ENCODE measurements at regions not wholly inside any gene's neighbourhood (a gene's known extent, or its start where the extent isn't known, plus 50 kb on each side); places are given as distances from the start of the nearest gene placed in this dataset.
"Not testable (repeated sequence)": the region's sequence is repeated elsewhere in the genome, so short reads cannot be mapped to it uniquely, and the experiment has no call there.

- H3K9me3 ChIP-seq (ENCODE audit: low read length), result no peaks in the 10 kb centered on the region
- H3K4me2 ChIP-seq (ENCODE audit: low read length), result no peak overlapping the region
- TF ChIP-seq CTCF (IDR thresholded peaks at IDR 0.05; ENCODE audit: low read length) (no peak), EZH2 (IDR thresholded peaks at IDR 0.05; ENCODE audit: borderline replicate concordance, low read length) (no peak)
Measured at GRCh38 chr13:109315481-109315880, 470.9 kb downstream of the IRS2 start.

GRCh38 chr13:109314101-109314500 is 472.3 kb downstream of the IRS2 start:
- no peak overlapping the region for H3K4me2 ChIP-seq (ENCODE audit: low read length)
- no peaks in the 10 kb centered on the region for H4K20me1 ChIP-seq (ENCODE audit: insufficient read depth, low read length)
- no peaks in the 10 kb centered on the region for H3K79me2 ChIP-seq (ENCODE audit: insufficient read depth, low read length)

More at GRCh38 chr13:109315481-109315880, 470.9 kb downstream of the IRS2 start:
- Histone ChIP-seq H3F3A (ENCODE audit: insufficient read depth, low read length) (no peaks in the 10 kb centered on the region), H3K4me1 (ENCODE audit: insufficient read depth, low read length, severe bottlenecking) (no peaks in the 10 kb centered on the region), H3K36me3 (ENCODE audit: insufficient read depth, low read length) (no peaks in the 10 kb centered on the region), H3K4me3 (ENCODE audit: low read depth, low read length, poor library complexity, severe bottlenecking) (no peak overlapping the region), H3K9ac (ENCODE audit: low read length) (no peak overlapping the region), H3K79me2 (ENCODE audit: insufficient read depth, low read length) (no peaks in the 10 kb centered on the region), H2AFZ (ENCODE audit: low read length) (no peak overlapping the region), H3K9me2 (ENCODE audit: low read depth, low read length) (no peaks in the 10 kb centered on the region), H4K20me1 (ENCODE audit: insufficient read depth, low read length) (no peaks in the 10 kb centered on the region), H3K27me3 (ENCODE audit: insufficient read depth, low read length) (no peaks in the 10 kb centered on the region), H3K27ac (ENCODE audit: low read depth, low read length, poor library complexity, severe bottlenecking) (no peak overlapping the region)

GRCh38 chr13:109312399-109312798 is 474.0 kb downstream of the IRS2 start:
- Histone ChIP-seq H3K36me3 (ENCODE audit: insufficient read depth, low read length) (no peaks in the 10 kb centered on the region), H4K20me1 (ENCODE audit: insufficient read depth, low read length) (no peaks in the 10 kb centered on the region), H3F3A (ENCODE audit: insufficient read depth, low read length) (no peaks in the 10 kb centered on the region), H3K9ac (ENCODE audit: low read length) (no peak overlapping the region), H3K4me1 (ENCODE audit: insufficient read depth, low read length, severe bottlenecking) (no peaks in the 10 kb centered on the region), H3K4me2 (ENCODE audit: low read length) (no peak overlapping the region), H3K9me3 (ENCODE audit: low read length) (no peaks in the 10 kb centered on the region), H3K79me2 (ENCODE audit: insufficient read depth, low read length) (no peaks in the 10 kb centered on the region), H3K27ac (ENCODE audit: low read depth, low read length, poor library complexity, severe bottlenecking) (no peak overlapping the region), H3K4me3 (ENCODE audit: low read depth, low read length, poor library complexity, severe bottlenecking) (no peak overlapping the region), H3K9me2 (ENCODE audit: low read depth, low read length) (no peaks in the 10 kb centered on the region), H3K27me3 (ENCODE audit: insufficient read depth, low read length) (no peaks in the 10 kb centered on the region), H2AFZ (ENCODE audit: low read length) (no peak overlapping the region)
- no peak for TF ChIP-seq CTCF (IDR thresholded peaks at IDR 0.05; ENCODE audit: low read length)
- TF ChIP-seq EZH2 (IDR thresholded peaks at IDR 0.05; ENCODE audit: borderline replicate concordance, low read length), result no peak

More at GRCh38 chr13:109314101-109314500, 472.3 kb downstream of the IRS2 start:
- Histone ChIP-seq H3K27ac (ENCODE audit: low read depth, low read length, poor library complexity, severe bottlenecking) (no peak overlapping the region), H2AFZ (ENCODE audit: low read length) (no peak overlapping the region), H3K27me3 (ENCODE audit: insufficient read depth, low read length) (no peaks in the 10 kb centered on the region), H3K9ac (ENCODE audit: low read length) (no peak overlapping the region), H3F3A (ENCODE audit: insufficient read depth, low read length) (no peaks in the 10 kb centered on the region), H3K36me3 (ENCODE audit: insufficient read depth, low read length) (no peaks in the 10 kb centered on the region), H3K4me3 (ENCODE audit: low read depth, low read length, poor library complexity, severe bottlenecking) (no peak overlapping the region), H3K9me3 (ENCODE audit: low read length) (no peaks in the 10 kb centered on the region), H3K4me1 (ENCODE audit: insufficient read depth, low read length, severe bottlenecking) (no peaks in the 10 kb centered on the region), H3K9me2 (ENCODE audit: low read depth, low read length) (no peaks in the 10 kb centered on the region)
- no peak for TF ChIP-seq EZH2 (IDR thresholded peaks at IDR 0.05; ENCODE audit: borderline replicate concordance, low read length)
- no peak for TF ChIP-seq CTCF (IDR thresholded peaks at IDR 0.05; ENCODE audit: low read length)

DNA sequence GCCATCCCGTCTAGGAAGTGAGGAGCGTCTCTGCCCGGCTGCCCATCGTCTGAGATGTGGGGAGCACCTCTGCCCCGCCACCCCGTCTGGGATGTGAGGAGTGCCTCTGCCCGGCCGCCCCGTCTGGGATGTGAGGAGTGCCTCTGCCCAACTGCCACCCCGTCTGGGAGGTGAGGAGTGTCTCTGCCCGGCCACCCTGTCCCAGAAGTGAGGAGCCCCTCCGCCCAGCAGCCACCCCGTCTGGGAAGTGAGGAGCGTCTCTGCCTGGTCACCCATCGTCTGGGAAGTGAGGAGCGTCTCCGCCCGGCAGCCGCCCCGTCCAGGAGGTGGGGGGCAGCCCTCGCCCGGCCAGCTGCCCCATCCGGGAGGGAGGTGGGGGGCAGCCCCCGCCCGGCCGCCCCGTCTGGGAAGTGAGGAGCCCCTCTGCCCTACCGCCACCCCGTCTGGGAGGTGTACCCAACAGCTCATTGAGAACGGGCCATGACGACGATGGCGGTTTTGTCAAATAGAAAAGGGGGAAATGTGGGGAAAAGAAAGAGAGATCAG is 474.9 kb downstream of the IRS2 start:
- not testable (repeated sequence) for H3K79me2 ChIP-seq (ENCODE audit: insufficient read depth, low read length); H3K4me2 ChIP-seq (ENCODE audit: low read length); H4K20me1 ChIP-seq (ENCODE audit: insufficient read depth, low read length); H3K36me3 ChIP-seq (ENCODE audit: insufficient read depth, low read length); H3K27me3 ChIP-seq (ENCODE audit: insufficient read depth, low read length); H3F3A ChIP-seq (ENCODE audit: insufficient read depth, low read length); H3K4me3 ChIP-seq (ENCODE audit: low read depth, low read length, poor library complexity, severe bottlenecking); H2AFZ ChIP-seq (ENCODE audit: low read length); H3K9ac ChIP-seq (ENCODE audit: low read length); H3K27ac ChIP-seq (ENCODE audit: low read depth, low read length, poor library complexity, severe bottlenecking); H3K9me2 ChIP-seq (ENCODE audit: low read depth, low read length); H3K9me3 ChIP-seq (ENCODE audit: low read length); H3K4me1 ChIP-seq (ENCODE audit: insufficient read depth, low read length, severe bottlenecking)
